Retinal pigment epithelial cell (primary cell): ENCODE measurements at regions not wholly inside any gene's neighbourhood (a gene's known extent, or its start where the extent isn't known, plus 50 kb on each side); places are given as distances from the start of the nearest gene placed in this dataset.
A peak's percentile ranks its signal among the peaks of the same experiment; 100 is the strongest.
"Not testable (repeated sequence)": the region's sequence is repeated elsewhere in the genome, so short reads cannot be mapped to it uniquely, and the experiment has no call there.

Source experiments
- DNase-seq: peaks from one replicate; pipeline ENCODE4 v3.0.0-alpha.2; 2010; ENCODE audit warnings: low read depth
- H3K4me3 ChIP-seq: 2 replicates; pipeline ENCODE4 v1.5.1; 2011; ENCODE audit warnings: mild to moderate bottlenecking, low read length, control low read depth, moderate library complexity
- TF ChIP-seq, protein P1 (sequence below): conservative IDR thresholded peaks from 2 replicates; pipeline ENCODE4 v1.5.1; 2011; ENCODE audit warnings: low read depth, low read length, control low read depth, inconsistent platforms

DNA sequence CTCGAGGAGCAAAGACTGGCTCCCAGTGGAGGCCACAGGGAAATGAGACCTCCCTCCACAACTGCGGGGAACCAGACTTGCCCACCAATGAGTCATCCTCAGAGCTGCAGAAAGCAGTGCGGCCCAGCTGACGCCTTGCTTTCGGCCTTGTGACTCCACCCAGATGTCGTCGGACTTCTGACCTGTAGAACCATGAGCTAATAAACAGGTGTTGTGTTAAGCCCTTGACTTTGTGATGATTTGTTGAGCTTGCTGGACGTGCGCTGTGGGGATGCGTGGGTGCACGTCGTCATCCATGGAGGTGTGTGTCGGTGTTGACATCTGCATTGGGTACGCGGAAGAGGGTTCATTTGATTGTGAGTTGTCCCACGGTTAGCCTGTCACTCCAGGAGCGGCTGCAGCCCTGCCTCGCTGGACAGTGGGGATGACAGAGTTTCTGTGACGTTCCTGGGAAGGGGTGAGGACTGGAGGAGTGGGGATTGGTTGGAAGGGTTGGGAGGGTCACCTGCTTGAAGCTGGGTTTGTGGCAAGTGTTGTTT lies 154.1 kb downstream of the SH3BP4 start:
- TF ChIP-seq, protein P1, sequence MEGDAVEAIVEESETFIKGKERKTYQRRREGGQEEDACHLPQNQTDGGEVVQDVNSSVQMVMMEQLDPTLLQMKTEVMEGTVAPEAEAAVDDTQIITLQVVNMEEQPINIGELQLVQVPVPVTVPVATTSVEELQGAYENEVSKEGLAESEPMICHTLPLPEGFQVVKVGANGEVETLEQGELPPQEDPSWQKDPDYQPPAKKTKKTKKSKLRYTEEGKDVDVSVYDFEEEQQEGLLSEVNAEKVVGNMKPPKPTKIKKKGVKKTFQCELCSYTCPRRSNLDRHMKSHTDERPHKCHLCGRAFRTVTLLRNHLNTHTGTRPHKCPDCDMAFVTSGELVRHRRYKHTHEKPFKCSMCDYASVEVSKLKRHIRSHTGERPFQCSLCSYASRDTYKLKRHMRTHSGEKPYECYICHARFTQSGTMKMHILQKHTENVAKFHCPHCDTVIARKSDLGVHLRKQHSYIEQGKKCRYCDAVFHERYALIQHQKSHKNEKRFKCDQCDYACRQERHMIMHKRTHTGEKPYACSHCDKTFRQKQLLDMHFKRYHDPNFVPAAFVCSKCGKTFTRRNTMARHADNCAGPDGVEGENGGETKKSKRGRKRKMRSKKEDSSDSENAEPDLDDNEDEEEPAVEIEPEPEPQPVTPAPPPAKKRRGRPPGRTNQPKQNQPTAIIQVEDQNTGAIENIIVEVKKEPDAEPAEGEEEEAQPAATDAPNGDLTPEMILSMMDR, result no peak
- no peak overlapping the region for H3K4me3 ChIP-seq
- no peak for DNase-seq

DNA sequence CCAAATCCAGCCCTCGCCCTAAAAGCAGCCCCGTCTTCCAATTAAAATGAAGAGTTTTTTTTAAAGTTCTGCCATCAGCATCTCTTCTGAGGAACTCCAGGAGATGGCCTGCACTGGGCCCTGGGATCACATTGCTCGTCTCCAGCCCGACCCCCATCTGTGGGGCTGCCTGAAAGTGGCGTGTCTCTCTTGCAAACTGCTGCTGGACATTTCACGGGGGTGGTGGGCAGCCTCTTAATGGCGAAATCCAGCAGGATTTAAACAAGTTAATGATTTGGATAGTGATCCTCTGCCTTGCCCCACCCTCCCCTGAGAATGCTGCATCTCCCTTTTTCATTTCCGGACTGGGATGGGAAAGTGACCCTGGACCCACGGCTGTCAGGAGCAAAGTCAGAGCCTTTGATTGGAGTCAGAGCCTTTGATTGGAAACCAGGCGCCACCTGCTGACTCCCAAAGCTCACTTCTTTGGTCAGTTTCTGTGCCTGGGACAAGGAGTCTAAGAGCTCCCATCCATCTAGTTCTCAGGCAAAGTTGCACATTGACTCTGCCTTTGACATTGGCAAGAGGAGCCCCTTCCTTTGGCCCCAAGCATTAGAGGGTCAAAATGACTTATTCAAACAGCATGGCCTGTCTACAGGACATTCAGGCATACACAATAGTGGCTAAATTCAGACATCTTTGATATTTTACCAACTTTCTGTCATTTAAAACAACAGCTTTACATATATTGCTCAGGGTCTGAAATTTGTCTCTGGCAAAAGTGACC lies 155.2 kb downstream of the SH3BP4 start:
- DNase-seq, result no peak
- H3K4me3 ChIP-seq, result no peak overlapping the region
- TF ChIP-seq, protein P1, result peak; percentile 86

- TF ChIP-seq, protein P1, result no peak
- no peak for DNase-seq
- H3K4me3 ChIP-seq, result no peak overlapping the region
These were observed 155.8 kb downstream of the SH3BP4 start for GRCh38 chr2:235107640-235107951.

DNA sequence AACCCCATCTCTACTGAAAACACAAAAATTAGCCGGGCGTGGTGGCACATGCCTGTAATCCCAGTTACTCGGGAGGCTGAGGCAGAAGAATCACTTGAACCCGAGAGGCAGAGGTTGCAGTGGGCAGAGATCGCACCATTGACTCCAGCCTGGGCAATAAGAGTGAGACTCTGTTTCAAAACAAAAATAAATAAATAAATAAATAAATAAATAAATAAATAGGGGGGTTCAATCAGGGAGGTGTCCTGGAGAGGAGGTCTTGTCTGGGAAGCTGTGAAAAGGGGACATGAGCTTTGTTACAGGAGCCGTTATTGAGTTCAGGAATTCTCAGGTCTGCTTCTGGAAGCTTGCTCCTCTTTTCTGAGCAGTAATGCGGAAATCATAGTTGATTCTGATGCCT lies 157.7 kb downstream of the SH3BP4 start:
- H3K4me3 ChIP-seq, DNase-seq: not testable (repeated sequence)

GRCh38 chr2:235112365-235112764 lies 160.5 kb downstream of the SH3BP4 start:
- TF ChIP-seq, protein P1, result no peak
- DNase-seq, result no peak
- no peak overlapping the region for H3K4me3 ChIP-seq

DNA sequence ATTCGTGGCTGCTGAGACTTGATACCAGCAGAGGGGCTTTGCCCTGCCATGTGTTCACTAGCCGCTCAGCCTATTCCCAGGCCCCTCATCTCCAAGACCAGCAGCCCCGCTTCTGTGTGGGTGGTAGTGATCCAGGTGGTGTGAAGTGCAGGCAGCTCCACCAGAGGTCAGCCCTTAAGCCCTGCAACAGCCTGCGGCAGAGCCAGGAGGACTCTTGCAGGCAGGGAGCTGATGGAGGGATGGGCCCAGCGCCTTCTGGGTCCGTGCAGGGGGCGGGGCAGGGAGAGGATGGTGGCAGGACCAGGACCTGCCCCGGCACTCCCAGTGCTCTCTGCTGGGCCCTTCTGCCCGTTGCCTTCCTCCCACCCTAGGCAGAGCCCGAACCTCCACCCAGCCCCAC lies 162.0 kb downstream of the SH3BP4 start:
- TF ChIP-seq, protein P1, result no peak
- no peak for DNase-seq
- H3K4me3 ChIP-seq, result no peak overlapping the region

DNA sequence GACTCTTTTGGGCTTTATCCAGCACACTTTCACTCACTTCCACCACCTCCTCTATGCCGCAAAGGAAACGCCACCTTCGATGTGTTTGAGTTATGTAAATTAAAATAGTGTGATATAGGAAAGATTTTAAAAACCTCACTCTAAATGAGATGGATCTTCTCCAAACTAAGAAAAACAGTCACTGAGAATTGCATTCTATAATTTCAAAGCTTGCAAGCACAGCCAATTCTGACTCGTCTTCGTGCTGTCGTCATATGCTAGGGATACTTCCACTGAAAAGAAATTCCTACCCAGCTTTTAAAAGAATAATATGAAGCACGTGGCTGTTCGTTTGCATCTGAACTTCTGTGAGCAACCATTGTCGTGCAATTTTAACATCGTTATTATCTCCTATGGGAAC lies 162.5 kb downstream of the SH3BP4 start:
- DNase-seq, result no peak
- TF ChIP-seq, protein P1, result no peak
- no peak overlapping the region for H3K4me3 ChIP-seq
